Mesendoderm (in vitro differentiated cells): ENCODE measurements at regions not wholly inside any gene's neighbourhood (a gene's known extent, or its start where the extent isn't known, plus 50 kb on each side); places are given as distances from the start of the nearest gene placed in this dataset.

ENCODE experiments used
- DNase-seq: peaks from one replicate; pipeline ENCODE4 v3.0.0; 2013
- H2AK5ac ChIP-seq: 2 replicates; pipeline ENCODE4 v1.6.1; 2013; ENCODE audit warnings: low read length, inconsistent platforms
- H2BK120ac ChIP-seq: 2 replicates; pipeline ENCODE4 v1.6.1; 2013; ENCODE audit warnings: low read depth, mild to moderate bottlenecking, low read length, moderate library complexity, mixed read lengths
- H2BK15ac ChIP-seq: replicated peaks from 2 replicates; pipeline ENCODE4 v1.6.1; 2013; ENCODE audit warnings: low read depth, mild to moderate bottlenecking, moderate library complexity
- H2BK5ac ChIP-seq: 2 replicates; pipeline ENCODE4 v1.6.1; 2013; ENCODE audit warnings: low read length, inconsistent platforms
- H3K18ac ChIP-seq: 2 replicates; pipeline ENCODE4 v1.6.1; 2013; ENCODE audit warnings: mild to moderate bottlenecking, low read length, mixed read lengths
- H3K23ac ChIP-seq: one replicate; pipeline ENCODE4 v1.6.1; 2013; ENCODE audit warnings: low read length
- H3K27ac ChIP-seq: 2 replicates; pipeline ENCODE4 v1.5.1; 2013; ENCODE audit warnings: low read depth, mild to moderate bottlenecking, inconsistent platforms, low read length, moderate library complexity
- H3K27me3 ChIP-seq: 2 replicates; pipeline ENCODE4 v1.6.1; 2013; ENCODE audit warnings: low read length, control low read depth, mild to moderate bottlenecking, inconsistent platforms; ENCODE audit not compliant: insufficient read depth, poor library complexity
- H3K36me3 ChIP-seq: 2 replicates; pipeline ENCODE4 v1.6.1; 2013; ENCODE audit warnings: low read length, inconsistent platforms; ENCODE audit not compliant: control insufficient read depth, insufficient read depth
- H3K4ac ChIP-seq: one replicate; pipeline ENCODE4 v1.6.1; 2013; ENCODE audit warnings: low read depth, mild to moderate bottlenecking, low read length, moderate library complexity
- H3K4me1 ChIP-seq: 2 replicates; pipeline ENCODE4 v1.6.1; 2013; ENCODE audit warnings: low read depth, low read length, inconsistent platforms; ENCODE audit not compliant: control insufficient read depth
- H3K4me2 ChIP-seq: 2 replicates; pipeline ENCODE4 v1.6.1; 2013; ENCODE audit warnings: low read length
- H3K4me3 ChIP-seq: 2 replicates; pipeline ENCODE4 v1.5.1; 2013; ENCODE audit warnings: mild to moderate bottlenecking, low read length
- H3K56ac ChIP-seq: one replicate; pipeline ENCODE4 v1.6.1; 2013; ENCODE audit warnings: low read length
- H3K79me1 ChIP-seq: 2 replicates; pipeline ENCODE4 v1.6.1; 2013; ENCODE audit warnings: low read length, inconsistent platforms
- H3K79me2 ChIP-seq: 2 replicates; pipeline ENCODE4 v1.6.1; 2013; ENCODE audit warnings: mild to moderate bottlenecking, low read length; ENCODE audit not compliant: control insufficient read depth, insufficient read depth
- H3K9ac ChIP-seq: 2 replicates; pipeline ENCODE4 v1.6.1; 2013; ENCODE audit warnings: low read length, inconsistent platforms
- H4K5ac ChIP-seq: one replicate; pipeline ENCODE4 v1.6.1; 2013; ENCODE audit warnings: low read length
- H4K8ac ChIP-seq: one replicate; pipeline ENCODE4 v1.6.1; 2013; ENCODE audit warnings: low read depth, mild to moderate bottlenecking, control low read depth, low read length, moderate library complexity
- WGBS: extraction: QIAGEN DNeasy Blood & Tissue Kit; methylation state at CpG from one replicate; pipeline ENCODE4 v1.1.7; 2013; ENCODE audit warnings: low lambda C conversion rate, missing lambda C conversion rate; ENCODE audit not compliant: insufficient coverage; ENCODE audit errors: extremely low coverage; 5-methylcytosine and 5-hydroxymethylcytosine counted together

DNA sequence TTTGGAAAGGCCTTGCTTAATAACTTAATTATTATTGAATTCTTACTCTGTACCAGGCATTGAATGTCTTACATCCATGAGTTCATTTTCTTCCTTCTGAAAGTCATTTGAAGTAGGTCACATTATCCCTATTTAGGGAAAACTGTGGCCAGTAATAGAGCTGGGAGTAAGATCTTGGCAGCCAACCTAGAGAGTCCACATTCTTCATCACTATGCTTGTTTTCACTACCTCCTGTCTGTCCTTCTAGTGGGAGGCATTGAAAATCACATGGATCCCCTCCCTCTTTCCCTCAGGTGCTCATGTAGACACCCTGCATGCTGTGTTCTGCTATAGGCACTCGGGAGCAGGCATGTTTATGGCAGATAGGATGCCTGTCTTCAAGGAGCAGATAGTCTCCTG is 154.9 kb downstream of the EBLN2 start:
- Histone ChIP-seq H3K27ac (no peak overlapping the region), H3K27me3 (no peaks in the 10 kb centered on the region), H2BK120ac (no peak overlapping the region), H3K56ac (no peak overlapping the region), H3K18ac (no peak overlapping the region), H4K8ac (no peak overlapping the region), H3K79me2 (no peaks in the 10 kb centered on the region), H3K4me2 (no peak overlapping the region), H2BK15ac (no peak overlapping the region), H3K23ac (no peak overlapping the region), H3K4me1 (no peaks in the 10 kb centered on the region), H3K9ac (no peak overlapping the region), H3K4ac (no peak overlapping the region), H3K79me1 (no peaks in the 10 kb centered on the region), H3K36me3 (no peaks in the 10 kb centered on the region), H2AK5ac (no peak overlapping the region), H3K4me3 (no peak overlapping the region), H4K5ac (no peak overlapping the region), H2BK5ac (no peak overlapping the region)
- WGBS = no CpG with 5 or more reads among the region's 1 CpG
- no peak for DNase-seq

DNA sequence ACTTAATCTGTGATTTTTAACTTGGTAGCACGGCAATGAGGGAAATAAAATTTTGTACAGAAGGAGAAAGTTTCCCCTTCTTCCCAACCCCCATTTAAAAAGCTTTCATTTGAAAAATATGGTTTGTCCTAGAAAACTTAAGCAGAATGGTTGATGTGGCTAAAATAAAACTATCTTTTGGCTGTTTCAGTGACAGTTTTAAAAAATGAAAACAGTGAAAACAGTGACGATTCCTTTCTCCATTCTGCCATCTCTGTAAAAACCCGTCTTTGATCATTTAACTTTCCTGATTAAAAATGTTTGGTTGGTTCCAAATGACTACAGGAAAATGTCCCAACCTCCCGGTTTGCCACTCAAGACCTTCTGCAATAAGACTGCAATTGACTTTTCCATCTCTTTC is 160.7 kb downstream of the EBLN2 start:
- no peak overlapping the region for H3K18ac ChIP-seq
- H3K79me2 ChIP-seq = no peaks in the 10 kb centered on the region
- no peak overlapping the region for H4K5ac ChIP-seq
- no peaks in the 10 kb centered on the region for H3K36me3 ChIP-seq
- no peak overlapping the region for H3K56ac ChIP-seq
- H3K27ac ChIP-seq = no peak overlapping the region
- H4K8ac ChIP-seq = no peak overlapping the region
- no peak for DNase-seq
- no peak overlapping the region for H3K4me3 ChIP-seq
- no peak overlapping the region for H3K9ac ChIP-seq
- H2BK15ac ChIP-seq = no peak overlapping the region
- no peak overlapping the region for H2AK5ac ChIP-seq
- no peak overlapping the region for H3K23ac ChIP-seq
- no peak overlapping the region for H3K4ac ChIP-seq
- no peaks in the 10 kb centered on the region for H3K79me1 ChIP-seq
- no peaks in the 10 kb centered on the region for H3K4me1 ChIP-seq
- H3K4me2 ChIP-seq = no peak overlapping the region
- H2BK5ac ChIP-seq = no peak overlapping the region
- H2BK120ac ChIP-seq = no peak overlapping the region
- no peaks in the 10 kb centered on the region for H3K27me3 ChIP-seq
- no CpG with 5 or more reads among the region's 4 CpGs for WGBS

DNA sequence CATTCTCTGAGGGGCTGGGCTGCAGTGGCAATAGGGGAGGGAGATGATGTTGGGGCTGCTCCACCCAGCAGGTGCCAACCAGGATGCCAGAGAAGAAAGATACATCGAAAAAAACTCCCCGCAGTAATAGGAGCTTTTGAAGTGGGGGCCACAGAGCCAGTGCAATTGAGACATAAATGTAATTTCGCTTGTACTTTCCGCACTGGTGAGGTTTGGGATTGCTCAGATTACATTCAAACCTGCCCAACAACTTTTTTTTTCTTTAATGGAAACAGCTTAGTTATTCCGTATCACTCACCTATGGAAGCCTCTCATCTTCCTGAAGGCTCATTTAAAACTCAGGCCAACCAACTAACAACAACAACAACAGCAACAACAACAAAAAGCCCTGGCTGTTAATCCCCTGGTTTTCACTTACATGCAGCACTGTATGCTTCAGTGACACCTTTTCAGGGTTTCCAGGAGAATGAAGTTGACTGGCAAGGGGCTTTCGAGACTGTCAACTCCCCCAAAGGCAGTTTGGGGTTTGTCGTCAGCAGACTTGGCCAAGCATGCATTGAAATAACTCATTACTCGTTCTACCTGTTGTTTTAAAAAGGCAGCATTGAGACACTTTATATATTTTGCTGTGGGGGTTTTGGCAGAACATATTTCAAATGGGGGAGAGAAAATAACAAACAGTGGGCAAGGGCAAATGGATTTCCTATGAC is 163.8 kb downstream of the EBLN2 start:
- no peak overlapping the region for H2AK5ac ChIP-seq
- H3K18ac ChIP-seq = no peak overlapping the region
- WGBS = no CpG with 5 or more reads among the region's 8 CpGs

GRCh38 chr3:73225991-73226390 is 164.5 kb downstream of the EBLN2 start:
- no peak overlapping the region for H4K8ac ChIP-seq
- H2AK5ac ChIP-seq = no peak overlapping the region
- no peak overlapping the region for H2BK120ac ChIP-seq
- no peaks in the 10 kb centered on the region for H3K79me1 ChIP-seq
- no peak overlapping the region for H3K23ac ChIP-seq
- no peak overlapping the region for H3K9ac ChIP-seq
- H3K27me3 ChIP-seq = no peaks in the 10 kb centered on the region
- no peak overlapping the region for H3K56ac ChIP-seq
- no peak for DNase-seq
- no peak overlapping the region for H3K4me3 ChIP-seq
- H3K36me3 ChIP-seq = no peaks in the 10 kb centered on the region
- no peak overlapping the region for H3K27ac ChIP-seq
- no peak overlapping the region for H3K18ac ChIP-seq
- H3K4me2 ChIP-seq = no peak overlapping the region
- H2BK15ac ChIP-seq = no peak overlapping the region
- H3K79me2 ChIP-seq = no peaks in the 10 kb centered on the region
- H3K4me1 ChIP-seq = no peaks in the 10 kb centered on the region
- H3K4ac ChIP-seq = no peak overlapping the region
- H2BK5ac ChIP-seq = no peak overlapping the region
- H4K5ac ChIP-seq = no peak overlapping the region
- no CpG with 5 or more reads among the region's 2 CpGs for WGBS

More for the DNA sequence above, 163.8 kb downstream of the EBLN2 start:
- Histone ChIP-seq H2BK120ac (no peak overlapping the region), H3K23ac (no peak overlapping the region), H3K4me3 (no peak overlapping the region), H4K8ac (no peak overlapping the region), H3K27me3 (no peaks in the 10 kb centered on the region), H3K4me1 (no peaks in the 10 kb centered on the region), H4K5ac (no peak overlapping the region), H3K36me3 (no peaks in the 10 kb centered on the region), H2BK5ac (no peak overlapping the region), H3K9ac (no peak overlapping the region), H3K4ac (no peak overlapping the region), H3K4me2 (no peak overlapping the region), H2BK15ac (no peak overlapping the region), H3K79me1 (no peaks in the 10 kb centered on the region), H3K79me2 (no peaks in the 10 kb centered on the region), H3K27ac (no peak overlapping the region), H3K56ac (no peak overlapping the region)
- no peak for DNase-seq

DNA sequence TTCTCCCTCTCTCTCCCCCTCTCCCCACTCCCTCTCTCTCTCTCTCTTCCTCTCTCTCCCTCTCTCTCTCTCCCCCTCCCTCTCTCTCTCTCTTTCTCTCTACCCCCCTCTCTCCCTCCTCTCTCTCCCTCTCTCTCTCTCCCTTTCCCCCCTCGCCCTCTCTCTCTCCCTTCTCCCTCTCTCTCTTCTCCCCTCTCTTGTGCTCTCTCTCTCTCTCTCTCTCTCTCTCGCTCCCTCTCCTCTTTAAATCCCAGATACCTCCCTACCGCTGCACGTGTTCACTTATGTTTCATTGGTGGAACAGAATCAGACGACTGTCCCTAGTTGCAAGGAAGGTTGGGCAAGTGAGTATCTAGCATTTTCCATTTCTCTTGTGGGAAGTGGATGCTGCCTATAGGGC is 166.5 kb downstream of the EBLN2 start:
- no peak overlapping the region for H3K56ac ChIP-seq
- no peak overlapping the region for H2BK120ac ChIP-seq
- no peak overlapping the region for H3K4me2 ChIP-seq
- H2AK5ac ChIP-seq = no peak overlapping the region
- H2BK15ac ChIP-seq = no peak overlapping the region
- DNase-seq = no peak
- H3K4me3 ChIP-seq = no peak overlapping the region
- no peaks in the 10 kb centered on the region for H3K79me2 ChIP-seq
- no peak overlapping the region for H3K27ac ChIP-seq
- H3K18ac ChIP-seq = no peak overlapping the region
- H3K4me1 ChIP-seq = no peaks in the 10 kb centered on the region
- H3K9ac ChIP-seq = no peak overlapping the region
- no peaks in the 10 kb centered on the region for H3K27me3 ChIP-seq
- H4K8ac ChIP-seq = no peak overlapping the region
- no CpG with 5 or more reads among the region's 5 CpGs for WGBS
- no peak overlapping the region for H3K4ac ChIP-seq
- no peak overlapping the region for H4K5ac ChIP-seq
- H3K36me3 ChIP-seq = no peaks in the 10 kb centered on the region
- no peak overlapping the region for H2BK5ac ChIP-seq
- no peak overlapping the region for H3K23ac ChIP-seq
- no peaks in the 10 kb centered on the region for H3K79me1 ChIP-seq

- no peak overlapping the region for H3K56ac ChIP-seq
- H3K4me2 ChIP-seq = no peak overlapping the region
- no peak overlapping the region for H2BK15ac ChIP-seq
- H3K4me3 ChIP-seq = no peak overlapping the region
- DNase-seq = no peak
- no peaks in the 10 kb centered on the region for H3K36me3 ChIP-seq
- no peaks in the 10 kb centered on the region for H3K27me3 ChIP-seq
- no peak overlapping the region for H2BK5ac ChIP-seq
- H3K18ac ChIP-seq = no peak overlapping the region
- H3K79me1 ChIP-seq = no peaks in the 10 kb centered on the region
- no peak overlapping the region for H4K5ac ChIP-seq
- no peak overlapping the region for H3K9ac ChIP-seq
- H3K4ac ChIP-seq = no peak overlapping the region
- no peak overlapping the region for H3K23ac ChIP-seq
- no CpG with 5 or more reads among the region's 5 CpGs for WGBS
- H2AK5ac ChIP-seq = no peak overlapping the region
- H4K8ac ChIP-seq = no peak overlapping the region
- H3K79me2 ChIP-seq = no peaks in the 10 kb centered on the region
- no peaks in the 10 kb centered on the region for H3K4me1 ChIP-seq
- no peak overlapping the region for H3K27ac ChIP-seq
- H2BK120ac ChIP-seq = no peak overlapping the region
These were observed 167.0 kb downstream of the EBLN2 start for GRCh38 chr3:73228437-73228836.
